HG03159 (cell line): ENCODE measurements at regions not wholly inside any gene's neighbourhood (a gene's known extent, or its start where the extent isn't known, plus 50 kb on each side); places are given as distances from the start of the nearest gene placed in this dataset.
"Not testable (repeated sequence)": the region's sequence is repeated elsewhere in the genome, so short reads cannot be mapped to it uniquely, and the experiment has no call there.

Source experiments
- ATAC-seq: cut with Tn5 transposase; IDR thresholded peaks from one replicate; pipeline ENCODE4 v1.9.1; 2021; ENCODE audit warnings: mild to moderate bottlenecking, moderate library complexity; ENCODE audit not compliant: unreplicated experiment

GRCh38 chr5:28917631-28918030 lies 1879.2 kb upstream of the CDH9 start:
- ATAC-seq: no peak

GRCh38 chr5:28914297-28914696 lies 1875.9 kb upstream of the CDH9 start:
- ATAC-seq: no peak

- no peak for ATAC-seq
Measured at GRCh38 chr5:28903643-28904042, 1865.3 kb upstream of the CDH9 start.

- no peak for ATAC-seq
Measured at GRCh38 chr5:28896949-28897348, 1858.6 kb upstream of the CDH9 start.

- no peak for ATAC-seq
Measured at GRCh38 chr5:28880936-28881335, 1842.5 kb upstream of the CDH9 start.

GRCh38 chr5:28877050-28877449 lies 1838.7 kb upstream of the CDH9 start:
- ATAC-seq: no peak

- ATAC-seq: no peak
Measured at GRCh38 chr5:28864006-28864405, 1825.6 kb upstream of the CDH9 start.

- ATAC-seq: no peak
Measured at GRCh38 chr5:28862860-28863196, 1824.4 kb upstream of the CDH9 start.

GRCh38 chr5:28862137-28862859 lies 1823.9 kb upstream of the CDH9 start:
- ATAC-seq: no peak

GRCh38 chr5:28855626-28856025 lies 1817.2 kb upstream of the CDH9 start:
- no peak for ATAC-seq

GRCh38 chr5:28850320-28850921 lies 1812.0 kb upstream of the CDH9 start:
- no peak for ATAC-seq

GRCh38 chr5:28831042-28831441 lies 1792.7 kb upstream of the CDH9 start:
- no peak for ATAC-seq

- ATAC-seq: no peak
Measured at GRCh38 chr5:28823231-28823630, 1784.8 kb upstream of the CDH9 start.

- ATAC-seq: no peak
Measured at GRCh38 chr5:28822071-28822470, 1783.7 kb upstream of the CDH9 start.

GRCh38 chr5:28810751-28811136 lies 1772.4 kb upstream of the CDH9 start:
- no peak for ATAC-seq

GRCh38 chr5:28809811-28810750 lies 1771.7 kb upstream of the CDH9 start:
- no peak for ATAC-seq

- ATAC-seq: no peak
Measured at GRCh38 chr5:28808967-28809810, 1770.8 kb upstream of the CDH9 start.

GRCh38 chr5:28807195-28807729 lies 1768.9 kb upstream of the CDH9 start:
- ATAC-seq: no peak

- not testable (repeated sequence) for ATAC-seq
Measured at GRCh38 chr5:28799035-28799434, 1760.6 kb upstream of the CDH9 start.

- ATAC-seq: no peak
Measured at GRCh38 chr5:28788954-28789353, 1750.6 kb upstream of the CDH9 start.
